Testis (tissue), 2 donors: ENCODE measurements at regions not wholly inside any gene's neighbourhood (a gene's known extent, or its start where the extent isn't known, plus 50 kb on each side); places are given as distances from the start of the nearest gene placed in this dataset.
A peak's percentile ranks its signal among the peaks of the same experiment; 100 is the strongest.
"Not testable (repeated sequence)": the region's sequence is repeated elsewhere in the genome, so short reads cannot be mapped to it uniquely, and the experiment has no call there.

Source experiments
- DNase-seq: peaks from one replicate; pipeline ENCODE4 v3.0.0-alpha.2; 2019
- H3K27ac ChIP-seq, 2 donors: fragments of 200-600 bp; sonication (generic); one replicate each; pipeline ENCODE4 v1.5.1; 2019
- H3K27me3 ChIP-seq: fragments of 200-600 bp; sonication (generic); one replicate; pipeline ENCODE4 v1.5.1; 2019
- H3K36me3 ChIP-seq: fragments of 200-600 bp; sonication (generic); one replicate; pipeline ENCODE4 v1.5.1; 2017; ENCODE audit warnings: low read depth; ENCODE audit errors: missing control alignments
- H3K4me1 ChIP-seq: fragments of 200-600 bp; sonication (generic); one replicate; pipeline ENCODE4 v1.5.1; 2019
- H3K4me3 ChIP-seq, 2 donors: fragments of 200-600 bp; sonication (generic); one replicate each; pipeline ENCODE4 v1.5.1; 2017 to 2019
- H3K9me3 ChIP-seq: fragments of 200-600 bp; sonication (generic); one replicate; pipeline ENCODE4 v1.5.1; 2017
- CTCF ChIP-seq, 3 experiments: fragments of 450-650 bp in 2 of 3; fragments of 200-600 bp in 1 of 3; sonication (generic) in 1 of 3; IDR thresholded peaks; one replicate each; pipeline ENCODE4 v1.5.1; 2016 to 2019; ENCODE audit warnings: antibody characterized with exemption in 3 of 3, mild to moderate bottlenecking in 2 of 3, moderate library complexity in 1 of 3
- POLR2A ChIP-seq: fragments of 450-650 bp; IDR thresholded peaks from one replicate; pipeline ENCODE4 v1.6.1; 2017; ENCODE audit warnings: antibody characterized with exemption, mild to moderate bottlenecking, moderate library complexity
- WGBS, 2 donors: methylation state at CpG; one replicate each; pipeline ENCODE4 v1.1.5; 2018; 5-methylcytosine and 5-hydroxymethylcytosine counted together
- intact Hi-C: fragments of 100-400 bp; cut with DNase I; formaldehyde crosslinking; loops from one replicate; pipeline ENCODE4 v1.15.1; 2023; ENCODE audit warnings: low total_unique reads

GRCh38 chr9:61666849-61667371 lies 477.1 kb downstream of the SPATA31A7 start:
- H3K9me3 ChIP-seq, result no peaks in the 10 kb centered on the region
- H3K36me3 ChIP-seq, result no peaks in the 10 kb centered on the region
- intact Hi-C loops, result no loop called here
- no peaks in the 10 kb centered on the region for H3K4me1 ChIP-seq
- no peak overlapping the region for H3K4me3 ChIP-seq
- TF ChIP-seq POLR2A, result no peak
- no peak overlapping the region for H3K27ac ChIP-seq
- WGBS, 2 donors, result 56 to 74% methylated on average over 23 to 26 of the region's 26 CpGs
- H3K27me3 ChIP-seq, result no peaks in the 10 kb centered on the region
- no peak for DNase-seq

- Histone ChIP-seq H3K36me3 (no peaks in the 10 kb centered on the region), H3K27ac (no peak overlapping the region), H3K4me3 (no peak overlapping the region), H3K4me1 (no peaks in the 10 kb centered on the region), H3K27me3 (no peaks in the 10 kb centered on the region), H3K9me3 (no peaks in the 10 kb centered on the region)
- 67% methylated on average over 37 of the region's 37 CpGs; no CpG with 5 or more reads in 1 of the 2 donors for WGBS, 2 donors
- peak; percentile 18 for DNase-seq
- intact Hi-C loops, result no loop called here
- no peak for TF ChIP-seq CTCF (IDR thresholded peaks at IDR 0.05)
- no peak for TF ChIP-seq POLR2A
Measured at GRCh38 chr9:61667559-61668121, 477.8 kb downstream of the SPATA31A7 start.

GRCh38 chr9:61668201-61668600 lies 478.4 kb downstream of the SPATA31A7 start:
- H3K27ac ChIP-seq, H3K4me3 ChIP-seq, H3K27me3 ChIP-seq, H3K4me1 ChIP-seq, DNase-seq, H3K9me3 ChIP-seq, H3K36me3 ChIP-seq, intact Hi-C loops: not testable (repeated sequence)
- WGBS, 2 donors, result 54 to 55% methylated on average over 18 of the region's 18 CpGs

GRCh38 chr9:61668846-61669245 lies 479.0 kb downstream of the SPATA31A7 start:
- WGBS, 2 donors, result 62 to 70% methylated on average over 14 of the region's 14 CpGs
- Histone ChIP-seq H3K27me3 (no peaks in the 10 kb centered on the region), H3K4me3 (no peak overlapping the region), H3K36me3 (no peaks in the 10 kb centered on the region), H3K9me3 (no peaks in the 10 kb centered on the region), H3K27ac (no peak overlapping the region), H3K4me1 (no peaks in the 10 kb centered on the region)
- intact Hi-C loops, result no loop called here
- DNase-seq, result no peak
- TF ChIP-seq POLR2A, result no peak
- no peak for TF ChIP-seq CTCF (IDR thresholded peaks at IDR 0.05)

- intact Hi-C loops, result no loop called here
- H3K4me3 ChIP-seq, result no peak overlapping the region
- H3K36me3 ChIP-seq, result no peaks in the 10 kb centered on the region
- no peak overlapping the region for H3K27ac ChIP-seq
- no peaks in the 10 kb centered on the region for H3K9me3 ChIP-seq
- TF ChIP-seq POLR2A, result no peak
- TF ChIP-seq CTCF (IDR thresholded peaks at IDR 0.05), result no peak
- WGBS, 2 donors, result 55 to 60% methylated on average over 15 to 16 of the region's 16 CpGs
- H3K4me1 ChIP-seq, result no peaks in the 10 kb centered on the region
- H3K27me3 ChIP-seq, result no peaks in the 10 kb centered on the region
- DNase-seq, result peak; percentile 8
Measured at GRCh38 chr9:61669352-61669751, 479.5 kb downstream of the SPATA31A7 start.

- intact Hi-C loops, H3K9me3 ChIP-seq, H3K4me3 ChIP-seq, H3K27ac ChIP-seq, H3K4me1 ChIP-seq, H3K36me3 ChIP-seq, H3K27me3 ChIP-seq: not testable (repeated sequence)
- peak; percentile 33 for DNase-seq
- 62 to 80% methylated on average over 2 to 43 of the region's 45 CpGs for WGBS, 2 donors
Measured at GRCh38 chr9:61669831-61670505, 480.1 kb downstream of the SPATA31A7 start.
